A549 (cell line): ENCODE measurements at regions not wholly inside any gene's neighbourhood (a gene's known extent, or its start where the extent isn't known, plus 50 kb on each side); places are given as distances from the start of the nearest gene placed in this dataset.

ENCODE experiments used
- ATAC-seq, 2 experiments: fragments of 200-7000 bp in 1 of 2; fragments of >200 bp in 1 of 2; cut with Nextera tagmentation in 1 of 2; cut with Tn5 transposase in 1 of 2; 3 replicates each; pipeline versions ENCODE4 v1.8.0 to v1.9.1; 2018 to 2020; ENCODE audit warnings: mild to moderate bottlenecking in 1 of 2, moderate library complexity in 1 of 2
- CTCF ChIA-PET: fragments of 300-600 bp; sonication (Branson Sonifier 250); formaldehyde crosslinking; extraction: SDS; loops from one replicate; lab custom pipeline; 2021; ENCODE audit warnings: antibody characterized with exemption, inconsistent platforms; lab: Yijun Ruan, JAX
- POLR2A ChIA-PET: fragments of 350-600 bp; formaldehyde crosslinking; extraction: SDS; loops from one replicate; lab custom pipeline; 2021; ENCODE audit warnings: antibody characterized with exemption, inconsistent platforms; lab: Yijun Ruan, JAX
- DNase-seq, 2 experiments: peaks; one replicate each; pipeline versions ENCODE4 v3.0.0 to v3.0.0-alpha.2; 2011 to 2016; ENCODE audit warnings: low read depth in 1 of 2, low spot score in 1 of 2
- FAIRE-seq: peaks from 2 replicates; lab custom pipeline; 2011; peaks lifted over from hg19 to GRCh38; lab: Jason Lieb, UNC
- H3K27ac ChIP-seq, 2 experiments: fragments of >200 bp; sonication (Bioruptor Twin); formaldehyde crosslinking; 3 replicates each; pipeline ENCODE4 v1.5.1; 2016 to 2017
- H3K4me1 ChIP-seq: fragments of >200 bp; sonication (Bioruptor Twin); formaldehyde crosslinking; 3 replicates; pipeline ENCODE4 v1.6.1; 2016
- H3K4me2 ChIP-seq: fragments of >200 bp; sonication (Bioruptor Twin); formaldehyde crosslinking; 3 replicates; pipeline ENCODE4 v1.6.1; 2016
- H3K4me3 ChIP-seq: fragments of >200 bp; sonication (Bioruptor Twin); formaldehyde crosslinking; 3 replicates; pipeline ENCODE4 v1.5.1; 2016
- H3K9me3 ChIP-seq: fragments of >200 bp; sonication (Bioruptor Twin); formaldehyde crosslinking; 3 replicates; pipeline ENCODE4 v1.6.1; 2016
- CBX8 ChIP-seq: fragments of 200-600 bp; sonication (generic); IDR thresholded peaks from 2 replicates; pipeline ENCODE4 v1.6.1; 2016
- E2F6 ChIP-seq: IDR thresholded peaks from 2 replicates; pipeline ENCODE4 v1.6.1; 2012; ENCODE audit warnings: low read depth, borderline replicate concordance
- EHMT2 ChIP-seq: fragments of 200-600 bp; sonication (generic); IDR thresholded peaks from 2 replicates; pipeline ENCODE4 v1.6.1; 2016; ENCODE audit warnings: antibody characterized with exemption, low read depth, mild to moderate bottlenecking, moderate library complexity
- EP300 ChIP-seq, 2 experiments: fragments of >200 bp; sonication (Bioruptor Twin); formaldehyde crosslinking; IDR thresholded peaks; 2 replicates in 1 of 2; 3 replicates in 1 of 2; pipeline ENCODE4 v1.6.1; 2016 to 2017
- FOSB ChIP-seq: fragments of 250-450 bp; sonication (Bioruptor Pico); IDR thresholded peaks from 2 replicates; pipeline ENCODE4 v1.5.0; 2020; ENCODE audit warnings: mild to moderate bottlenecking, moderate library complexity
- GATA3 ChIP-seq: IDR thresholded peaks from 2 replicates; pipeline ENCODE4 v1.6.1; 2012; ENCODE audit warnings: borderline replicate concordance
- HMGXB4 ChIP-seq: fragments of 250-450 bp; sonication (Bioruptor Pico); IDR thresholded peaks from 2 replicates; pipeline ENCODE4 v1.5.0; 2021; ENCODE audit warnings: mild to moderate bottlenecking, moderate library complexity, borderline replicate concordance
- HOXB13 ChIP-seq: fragments of 250-450 bp; sonication (Bioruptor Pico); IDR thresholded peaks from 2 replicates; pipeline ENCODE4 v1.5.0; 2020; ENCODE audit warnings: low read depth, mild to moderate bottlenecking, moderate library complexity
- KDM5A ChIP-seq: fragments of 200-600 bp; sonication (generic); IDR thresholded peaks from 2 replicates; pipeline ENCODE4 v1.6.1; 2016; ENCODE audit warnings: antibody characterized with exemption, mild to moderate bottlenecking
- MAFK ChIP-seq: fragments of 450-650 bp; IDR thresholded peaks from 2 replicates; pipeline ENCODE4 v1.6.1; 2014; ENCODE audit not compliant: partially characterized antibody
- NPAS2 ChIP-seq: fragments of 250-450 bp; sonication (Bioruptor Pico); IDR thresholded peaks from 2 replicates; pipeline ENCODE4 v1.8.0; 2022; ENCODE audit warnings: mild to moderate bottlenecking, moderate library complexity, borderline replicate concordance
- POLR2A ChIP-seq: IDR thresholded peaks from 2 replicates; pipeline ENCODE4 v1.6.1; 2012; ENCODE audit warnings: mild to moderate bottlenecking, low read length
- TFCP2L1 ChIP-seq: fragments of 250-450 bp; sonication (Bioruptor Pico); IDR thresholded peaks from 2 replicates; pipeline ENCODE4 v1.5.0; 2021; ENCODE audit warnings: mild to moderate bottlenecking
- USF2 ChIP-seq: fragments of 450-650 bp; IDR thresholded peaks from 2 replicates; pipeline ENCODE4 v1.6.1; 2014; ENCODE audit warnings: antibody characterized with exemption
- ZFP36 ChIP-seq: fragments of 450-650 bp; IDR thresholded peaks from 2 replicates; pipeline ENCODE4 v1.6.1; 2014; ENCODE audit warnings: borderline replicate concordance; ENCODE audit not compliant: partially characterized antibody
- WGBS: methylation state at CpG from one replicate; pipeline ENCODE4 v1.1.6; 2017; ENCODE audit errors: missing lambda C conversion rate; 5-methylcytosine and 5-hydroxymethylcytosine counted together

- FAIRE-seq: no peak
- POLR2A ChIA-PET: no interaction called here
- Histone ChIP-seq H3K4me2 (no peak overlapping the region), H3K27ac (no peak overlapping the region), H3K4me3 (no peak overlapping the region), H3K4me1 (no peaks in the 10 kb centered on the region), H3K9me3 (no peaks in the 10 kb centered on the region)
- TF ChIP-seq EP300 (IDR thresholded peaks at IDR 0.05) (no peak), FOSB (CRISPR knock-in tag) (no peak), CBX8 (no peak), NPAS2 (no peak), TFCP2L1 (CRISPR knock-in tag) (no peak)
- TF ChIP-seq, all 56 proteins: peak for 0
- WGBS: 8% methylated on average over 3 of the region's 3 CpGs
- no peak for DNase-seq
- no peak for ATAC-seq
- CTCF ChIA-PET: no interaction called here
Observed at GRCh38 chr4:180281724-180282123, 1961.5 kb upstream of the TENM3 start.

GRCh38 chr4:180284267-180284666 is 1958.9 kb upstream of the TENM3 start:
- Histone ChIP-seq H3K9me3 (no peaks in the 10 kb centered on the region), H3K4me2 (no peak overlapping the region), H3K4me3 (no peak overlapping the region), H3K27ac (no peak overlapping the region), H3K4me1 (no peaks in the 10 kb centered on the region)
- DNase-seq: no peak
- FAIRE-seq: no peak
- ChIA-PET CTCF (no interaction called here), POLR2A (interaction anchor here (0.6 kb wide), 1 partner anchor 1688 kb away, joined by 3 read pairs; no protein-coding TSS in a partner anchor)
- TF ChIP-seq MAFK (peak; percentile 21), EHMT2 (no peak), KDM5A (no peak)
- 1% methylated on average over 3 of the region's 3 CpGs for WGBS
- ATAC-seq: no peak

- no peaks in the 10 kb centered on the region for H3K4me1 ChIP-seq
- ATAC-seq: no peak
- no peak overlapping the region for H3K27ac ChIP-seq
- WGBS: 20% methylated on average over 1 of the region's 1 CpG
- DNase-seq: no peak
- no peaks in the 10 kb centered on the region for H3K9me3 ChIP-seq
- no peak for FAIRE-seq
- POLR2A ChIA-PET: no interaction called here
- no peak overlapping the region for H3K4me3 ChIP-seq
- CTCF ChIA-PET: interaction anchor here (0.6 kb wide), 1 partner anchor 197 kb away, joined by 3 read pairs; no protein-coding TSS in a partner anchor
- TF ChIP-seq HOXB13 (no peak), POLR2A (no peak), HMGXB4 (CRISPR knock-in tag) (no peak), E2F6 (no peak)
- TF ChIP-seq, all 56 proteins: peak for 0
- no peak overlapping the region for H3K4me2 ChIP-seq
Observed at GRCh38 chr4:180285796-180286195, 1957.4 kb upstream of the TENM3 start.

- DNase-seq: no peak
- FAIRE-seq: no peak
- Histone ChIP-seq H3K9me3 (no peaks in the 10 kb centered on the region), H3K27ac (no peak overlapping the region), H3K4me1 (no peaks in the 10 kb centered on the region), H3K4me2 (no peak overlapping the region), H3K4me3 (no peak overlapping the region)
- TF ChIP-seq GATA3: no peak
- no peak for TF ChIP-seq ZFP36
- no peak for TF ChIP-seq NPAS2
- no peak for TF ChIP-seq USF2
- peak; percentile 79 for TF ChIP-seq MAFK
- WGBS: 0% methylated on average over 1 of the region's 1 CpG
- no peak for ATAC-seq
- ChIA-PET CTCF (no interaction called here), POLR2A (no interaction called here)
Observed at GRCh38 chr4:180292339-180292738, 1950.9 kb upstream of the TENM3 start.
